HG03095 (cell line): ENCODE measurements at regions not wholly inside any gene's neighbourhood (a gene's known extent, or its start where the extent isn't known, plus 50 kb on each side); places are given as distances from the start of the nearest gene placed in this dataset.

Experiments used
- ATAC-seq: cut with Tn5 transposase; IDR thresholded peaks from one replicate; pipeline ENCODE4 v1.9.1; 2021; ENCODE audit warnings: moderate library complexity; ENCODE audit not compliant: unreplicated experiment

DNA sequence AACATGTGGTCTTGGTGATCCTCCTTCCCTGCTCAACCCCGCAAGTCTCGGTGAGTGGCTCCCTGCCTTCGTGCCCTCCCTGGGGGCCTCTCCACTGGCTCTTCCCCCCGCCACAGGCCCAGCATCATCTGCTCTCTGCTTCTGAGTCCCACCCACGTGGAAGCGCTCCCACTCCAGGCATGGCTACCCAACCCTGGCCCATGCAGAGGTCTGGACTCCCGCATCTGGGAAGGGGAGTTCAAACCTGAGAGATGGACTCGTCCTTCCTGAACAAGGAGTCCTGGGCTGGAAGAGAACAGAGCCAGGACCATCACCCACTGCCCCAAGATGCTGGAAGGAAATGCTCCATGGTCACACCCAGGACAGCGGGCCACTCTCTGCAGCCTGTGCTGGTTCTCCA is 90.8 kb downstream of the DHCR7 start:
- no peak for ATAC-seq

DNA sequence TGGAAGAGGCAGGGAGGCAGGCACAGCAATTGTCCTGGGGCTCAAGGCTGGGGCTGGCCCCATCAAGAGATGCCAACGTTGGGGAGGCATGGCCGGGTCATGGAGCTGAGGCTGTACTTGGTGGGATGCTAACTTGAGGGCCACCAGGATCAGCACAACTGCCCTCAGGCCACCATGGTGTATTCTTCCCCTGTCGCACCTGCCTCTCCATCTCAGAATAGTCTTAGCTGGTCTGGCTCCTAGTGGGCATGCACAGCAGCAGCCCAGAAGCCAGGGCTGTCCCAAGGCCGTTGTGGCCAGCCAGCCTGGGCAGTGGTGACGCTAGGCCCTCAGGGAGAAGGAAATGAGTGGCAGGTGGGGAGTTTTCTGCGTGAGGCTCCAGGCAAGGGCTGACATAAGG is 91.3 kb downstream of the DHCR7 start:
- ATAC-seq, result no peak

DNA sequence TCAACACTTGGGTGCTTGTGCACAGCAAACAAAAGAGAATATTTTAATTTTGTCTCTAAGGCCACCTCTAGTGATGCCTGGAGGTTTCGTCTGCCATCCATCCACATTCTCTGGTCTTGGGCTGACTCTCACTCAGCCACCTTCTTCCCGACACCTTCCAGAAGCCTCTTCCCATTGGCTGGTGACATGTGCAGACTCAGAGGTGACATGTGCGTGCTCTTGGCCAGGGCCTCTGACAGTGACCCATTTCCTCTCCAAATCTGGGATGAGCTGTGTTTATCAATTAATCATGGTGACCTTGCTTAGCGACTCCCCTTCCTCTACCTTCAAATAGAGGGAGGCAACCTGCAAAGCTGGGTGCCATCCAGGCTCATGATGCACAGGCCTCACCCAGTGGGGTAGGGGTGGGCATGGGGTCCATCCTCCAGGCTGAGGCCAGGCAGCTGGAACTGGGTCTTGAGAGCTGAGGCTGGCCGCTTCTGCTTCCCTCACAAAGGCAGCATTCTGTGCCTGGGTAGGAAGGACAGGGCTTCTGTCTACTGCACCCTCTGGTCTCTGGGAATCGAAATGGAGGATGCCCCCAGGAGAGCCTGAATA is 91.8 kb downstream of the DHCR7 start:
- ATAC-seq, result no peak

DNA sequence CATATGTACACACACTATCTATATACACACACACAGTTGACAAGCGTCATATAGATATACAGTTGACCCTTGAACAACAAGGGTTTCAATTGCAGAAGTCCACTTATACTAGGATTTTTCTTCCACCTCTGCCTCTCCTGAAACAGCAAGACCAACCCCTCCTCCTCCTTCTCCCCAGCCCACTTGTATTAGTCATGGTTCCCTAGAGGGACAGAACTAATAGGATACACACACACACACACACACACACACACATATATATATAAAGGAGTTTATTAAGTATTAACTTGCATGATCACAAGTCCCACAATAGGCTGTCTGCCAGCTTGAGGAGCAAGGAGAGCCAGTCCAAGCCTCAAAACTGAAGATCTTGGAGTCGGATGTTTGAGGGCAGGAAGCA is 92.9 kb downstream of the DHCR7 start:
- ATAC-seq, result no peak

DNA sequence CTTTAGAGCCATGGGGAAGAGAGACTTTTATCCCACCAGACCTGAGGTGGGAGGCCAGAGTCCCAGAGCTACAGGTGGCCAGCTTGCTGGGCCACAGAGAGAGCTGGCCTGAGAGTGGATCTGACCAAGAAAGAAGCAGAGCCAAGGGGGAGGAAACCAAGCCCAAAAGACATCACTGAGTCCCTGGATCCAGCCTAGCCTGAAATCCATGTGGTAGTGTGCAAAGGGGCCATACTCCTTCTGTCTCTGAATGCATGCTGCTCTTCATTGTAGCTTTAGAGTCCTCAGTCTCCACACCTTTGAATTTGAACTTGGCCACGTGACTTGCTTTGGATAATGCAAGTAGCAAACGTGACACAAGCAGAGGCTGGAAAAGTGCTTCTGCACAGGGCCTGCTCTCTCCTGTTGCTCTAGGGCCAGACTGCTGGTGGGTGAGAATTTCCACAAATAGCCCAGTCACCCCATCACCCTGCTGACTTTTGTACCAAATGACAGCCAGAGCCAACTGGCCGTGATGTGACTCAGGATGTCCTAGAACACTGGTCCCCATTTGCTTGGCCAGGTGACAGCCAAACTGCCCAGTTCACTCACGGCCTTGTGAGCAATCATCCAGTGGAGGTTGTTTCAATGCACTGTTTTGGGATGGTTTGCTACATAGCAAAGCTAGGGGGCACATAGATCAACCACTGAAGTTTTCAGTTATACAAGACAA is 93.6 kb downstream of the DHCR7 start:
- ATAC-seq, result no peak

DNA sequence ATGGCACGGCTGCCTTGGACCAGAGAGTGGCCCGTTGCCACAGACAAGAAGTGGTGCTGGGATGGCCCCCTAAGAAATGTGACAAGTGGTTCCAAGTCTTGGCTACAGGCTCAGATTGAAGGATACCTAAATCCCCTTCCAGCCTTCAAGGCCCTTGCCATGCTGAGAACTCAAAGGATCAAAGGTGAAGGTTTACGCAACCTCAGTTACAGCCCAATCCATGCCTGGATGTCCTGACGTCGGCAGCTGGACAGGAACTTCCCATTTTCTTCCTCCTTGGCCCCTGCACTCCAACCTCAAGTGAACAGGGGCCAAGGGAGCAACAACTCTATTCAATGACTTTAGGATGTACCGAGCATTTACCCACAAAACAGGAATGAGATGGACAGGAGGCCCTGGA is 95.4 kb downstream of the DHCR7 start:
- ATAC-seq, result no peak

DNA sequence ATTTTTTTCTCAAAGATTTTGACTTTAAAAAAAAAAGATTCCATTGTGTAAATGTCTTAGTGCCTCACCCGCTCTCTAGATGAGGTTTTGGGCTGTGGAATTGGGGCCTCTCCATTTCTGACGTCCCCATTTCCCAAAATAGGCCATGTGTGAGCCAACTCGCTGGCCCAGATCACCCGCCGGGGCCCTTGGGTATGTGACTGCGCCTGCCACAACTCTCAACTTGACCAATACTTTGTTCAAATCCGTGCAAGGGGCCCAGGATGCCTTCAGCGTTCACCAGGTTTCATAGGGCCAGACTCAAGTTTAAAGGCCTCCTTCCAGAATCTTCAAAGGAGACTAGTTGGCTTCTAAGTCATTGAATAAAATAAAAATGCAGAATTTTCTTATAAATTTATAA is 96.0 kb downstream of the DHCR7 start:
- no peak for ATAC-seq

DNA sequence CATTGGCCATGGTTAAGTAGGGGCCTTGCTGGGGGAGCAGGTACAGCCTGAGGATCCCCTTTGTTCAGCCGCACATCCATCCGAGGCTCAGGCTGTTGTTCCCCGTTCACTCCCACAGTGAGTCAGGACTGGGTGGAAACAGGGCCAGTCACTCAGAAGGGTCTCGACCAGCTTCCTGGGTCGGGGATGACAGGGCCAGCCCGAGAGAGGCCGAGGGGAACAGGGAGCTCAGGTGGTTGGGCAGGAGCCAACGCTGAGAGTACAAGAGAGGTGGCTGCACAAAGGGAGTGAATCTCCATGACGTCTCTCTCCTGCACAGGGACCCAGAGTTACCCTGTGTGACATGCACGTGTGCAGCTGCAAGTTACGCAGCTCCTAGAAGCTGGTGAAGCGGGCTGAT is 97.2 kb upstream of the SHANK2 start:
- ATAC-seq, result no peak

DNA sequence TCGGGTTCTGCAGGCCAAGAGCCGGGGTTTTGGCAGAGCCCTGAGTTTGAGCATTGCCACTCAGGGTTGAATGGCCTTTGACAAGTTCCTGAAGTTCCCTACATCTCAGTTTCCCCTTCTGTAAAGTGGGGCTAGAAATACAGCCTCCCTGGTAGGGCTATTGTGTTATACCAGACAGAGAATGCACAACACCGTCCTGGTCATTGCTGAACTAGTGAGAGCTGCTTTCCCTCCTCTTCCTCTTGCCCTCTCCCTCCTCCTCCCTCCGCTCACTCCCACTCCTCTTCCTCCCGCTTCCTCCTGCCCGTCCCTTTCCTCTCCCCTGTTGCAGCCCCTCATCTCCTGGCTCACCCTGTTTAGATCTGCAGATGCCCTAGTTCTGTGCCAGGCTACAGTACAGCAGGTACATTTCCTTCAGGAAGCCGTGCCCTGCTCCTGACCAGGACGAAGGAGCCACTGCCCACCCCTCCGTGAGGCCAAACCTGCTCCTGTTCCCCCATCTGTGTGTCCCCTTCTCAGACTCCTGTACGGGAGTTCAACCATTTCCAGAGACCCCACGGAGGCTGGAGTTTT is 91.5 kb upstream of the SHANK2 start:
- ATAC-seq, result no peak

DNA sequence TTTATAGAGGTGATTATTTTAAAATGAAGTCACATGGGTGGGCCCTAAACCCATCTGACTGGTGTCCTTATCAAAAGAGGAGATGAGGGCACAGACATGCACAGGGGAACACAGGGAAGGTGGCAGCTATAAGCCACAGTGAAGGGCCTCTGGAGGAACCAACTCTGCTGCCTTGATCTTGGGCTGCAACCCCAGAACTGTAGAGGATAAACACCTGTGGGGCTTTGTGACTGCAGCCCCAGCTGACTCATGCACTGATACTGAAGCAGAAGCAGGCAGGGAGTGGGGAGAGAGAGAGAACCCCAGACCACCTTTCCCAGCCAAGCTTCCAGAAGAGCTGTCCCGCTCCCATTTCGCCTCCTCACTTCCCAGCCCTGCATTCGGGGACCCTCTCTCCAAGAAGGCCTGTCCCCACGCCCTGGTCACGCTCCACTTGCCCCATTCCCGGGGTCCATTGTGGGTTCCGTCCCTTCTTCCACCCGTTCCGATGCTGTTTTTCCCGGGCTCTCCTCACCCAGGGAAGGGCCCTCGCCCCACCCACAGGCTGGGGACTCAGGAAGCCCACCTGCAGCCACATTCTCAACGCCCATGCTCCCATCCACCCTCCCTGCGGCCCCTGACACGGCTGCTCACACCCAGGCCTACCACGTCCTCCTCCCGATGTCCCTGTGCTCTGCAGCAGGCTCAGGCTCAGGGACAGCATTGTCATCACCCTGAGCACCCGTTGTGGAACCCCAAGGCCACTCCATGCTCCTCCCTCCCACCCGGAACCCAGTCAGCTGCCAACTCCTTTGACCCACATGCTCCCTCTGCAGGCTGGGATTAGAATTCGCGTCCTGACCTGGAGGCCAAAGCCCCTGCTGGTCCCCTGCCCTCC is 90.8 kb upstream of the SHANK2 start:
- ATAC-seq, result no peak

DNA sequence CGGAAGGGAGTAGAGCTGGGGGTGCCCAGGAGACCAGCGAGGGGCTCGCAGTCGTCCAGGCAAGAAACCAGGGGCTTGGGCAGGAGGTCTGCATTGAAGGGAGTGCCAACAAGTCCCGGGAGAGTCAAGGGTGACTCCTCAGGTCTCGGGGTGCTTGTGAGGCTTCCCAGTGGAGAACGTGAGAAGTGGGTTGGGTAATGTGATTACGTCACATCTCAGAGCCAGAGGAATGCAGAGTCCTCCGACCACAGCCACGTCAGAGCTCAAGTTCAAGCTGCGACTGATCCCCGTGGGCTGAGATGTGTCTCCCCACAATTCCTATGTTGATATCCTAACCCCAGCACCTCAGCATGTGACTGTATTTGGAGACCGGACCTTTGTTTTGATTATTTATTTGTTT is 89.7 kb upstream of the SHANK2 start:
- ATAC-seq, result no peak

DNA sequence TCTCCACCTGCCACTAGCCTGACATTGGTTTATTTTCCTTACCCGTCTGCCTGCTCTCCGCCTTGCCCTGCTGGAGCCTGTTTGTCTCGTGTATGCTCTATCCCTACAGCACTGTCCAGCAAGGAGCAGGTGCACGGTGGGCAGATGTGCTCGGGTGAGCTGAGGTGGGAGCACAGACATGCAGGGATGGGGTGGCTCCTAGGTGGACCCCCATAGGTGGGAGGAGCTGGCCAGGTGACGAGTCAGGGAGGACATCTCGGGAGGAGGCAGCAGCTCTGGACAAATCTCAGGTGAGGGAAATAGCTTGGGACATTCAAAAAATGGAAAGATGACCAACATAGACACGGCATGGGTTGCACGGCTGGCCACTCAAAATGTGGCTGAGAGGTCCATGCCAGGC is 89.2 kb upstream of the SHANK2 start:
- no peak for ATAC-seq

DNA sequence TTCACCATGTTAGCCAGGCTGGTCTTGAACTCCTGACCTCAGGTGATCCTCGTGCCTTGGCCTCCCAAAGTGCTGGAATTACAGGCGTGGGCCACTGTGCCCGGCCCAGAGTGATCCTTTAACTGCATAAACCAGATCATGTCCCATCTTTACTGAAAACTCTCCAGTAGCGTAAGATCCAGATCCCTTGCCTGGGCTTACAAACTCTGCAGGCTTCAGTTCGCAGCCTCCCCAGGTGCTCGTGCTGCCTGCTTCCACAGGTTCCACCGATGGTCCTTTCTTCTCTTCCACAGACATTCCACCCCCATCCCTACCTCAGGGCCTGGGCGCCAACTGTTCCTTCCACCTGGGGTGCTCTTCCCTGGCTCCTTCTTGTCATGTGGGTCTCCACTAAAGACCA is 88.8 kb upstream of the SHANK2 start:
- no peak for ATAC-seq

DNA sequence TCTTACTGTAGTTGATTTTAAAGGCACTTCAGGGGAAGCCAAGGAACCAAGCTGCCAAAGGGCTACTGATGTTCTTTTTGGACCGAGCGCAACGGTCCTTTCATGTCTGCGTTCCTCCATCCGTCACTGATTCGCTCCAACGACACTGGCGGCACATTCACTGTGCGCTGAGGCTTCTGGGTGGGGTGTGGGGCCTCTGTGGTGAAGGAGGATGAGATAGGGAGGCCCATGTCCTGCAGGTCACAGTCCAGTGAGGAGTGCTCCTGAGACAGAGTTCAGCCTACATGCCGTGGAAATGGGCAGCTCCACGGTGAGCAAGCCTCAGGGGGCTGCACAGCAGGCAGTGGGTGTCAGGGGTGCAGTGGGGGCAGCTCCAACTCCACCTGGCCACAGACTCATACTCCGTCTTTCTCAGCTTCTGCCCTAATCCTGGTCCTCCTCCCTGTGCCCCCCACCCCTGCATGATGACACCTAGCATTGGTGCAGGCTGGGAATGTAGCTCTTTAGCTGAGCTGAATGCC is 87.8 kb upstream of the SHANK2 start:
- no peak for ATAC-seq

DNA sequence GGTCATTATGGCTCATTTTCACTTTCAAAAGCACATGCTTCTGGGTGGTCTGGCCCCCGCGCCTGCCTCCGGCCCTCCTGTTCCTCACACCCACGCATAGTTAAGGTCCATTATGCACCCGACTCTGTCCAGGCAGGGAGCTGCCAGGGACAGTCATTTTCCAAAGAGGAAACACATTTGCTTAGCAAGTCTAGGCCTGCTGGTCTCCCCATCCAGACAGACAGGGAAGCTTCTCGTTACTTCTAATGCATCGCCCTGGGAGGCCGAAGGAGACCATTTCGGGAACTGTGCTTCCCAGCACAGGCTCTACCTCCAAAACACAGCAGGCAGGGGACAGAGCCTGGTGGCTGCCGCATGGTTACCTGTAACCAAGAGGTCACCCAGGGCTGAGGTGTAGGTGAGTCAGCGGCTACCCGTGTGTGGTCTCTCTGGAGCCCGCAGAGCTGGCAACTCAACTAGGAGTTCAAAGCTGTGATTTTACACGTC is 87.1 kb upstream of the SHANK2 start:
- no peak for ATAC-seq

DNA sequence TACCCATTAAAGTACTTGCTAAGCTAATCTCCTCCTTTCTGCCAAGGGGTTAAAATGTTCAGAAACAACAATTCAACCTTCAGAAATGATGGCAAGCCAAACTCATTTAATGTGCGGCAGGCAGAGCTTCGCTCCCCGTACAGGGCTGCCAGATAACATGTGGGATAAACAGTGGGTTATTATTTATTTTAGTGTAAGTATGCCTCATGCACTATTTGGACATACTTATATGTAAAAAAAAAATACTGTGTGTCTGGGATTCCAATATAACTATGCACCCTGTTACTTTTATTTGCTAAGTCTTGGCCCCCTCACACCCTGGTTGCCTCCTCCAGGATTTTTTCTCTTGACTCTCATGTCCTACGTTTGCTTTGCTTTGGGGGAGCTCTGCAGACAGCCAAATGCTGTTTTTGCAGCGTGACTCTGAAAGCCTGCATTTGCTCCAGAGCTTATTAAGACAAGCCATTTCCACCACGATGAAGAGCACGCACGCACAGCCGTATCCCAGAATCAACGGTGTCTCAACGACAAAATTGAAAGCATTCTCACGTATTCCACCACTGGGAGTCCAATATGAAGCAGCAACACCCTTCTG is 86.5 kb upstream of the SHANK2 start:
- no peak for ATAC-seq

DNA sequence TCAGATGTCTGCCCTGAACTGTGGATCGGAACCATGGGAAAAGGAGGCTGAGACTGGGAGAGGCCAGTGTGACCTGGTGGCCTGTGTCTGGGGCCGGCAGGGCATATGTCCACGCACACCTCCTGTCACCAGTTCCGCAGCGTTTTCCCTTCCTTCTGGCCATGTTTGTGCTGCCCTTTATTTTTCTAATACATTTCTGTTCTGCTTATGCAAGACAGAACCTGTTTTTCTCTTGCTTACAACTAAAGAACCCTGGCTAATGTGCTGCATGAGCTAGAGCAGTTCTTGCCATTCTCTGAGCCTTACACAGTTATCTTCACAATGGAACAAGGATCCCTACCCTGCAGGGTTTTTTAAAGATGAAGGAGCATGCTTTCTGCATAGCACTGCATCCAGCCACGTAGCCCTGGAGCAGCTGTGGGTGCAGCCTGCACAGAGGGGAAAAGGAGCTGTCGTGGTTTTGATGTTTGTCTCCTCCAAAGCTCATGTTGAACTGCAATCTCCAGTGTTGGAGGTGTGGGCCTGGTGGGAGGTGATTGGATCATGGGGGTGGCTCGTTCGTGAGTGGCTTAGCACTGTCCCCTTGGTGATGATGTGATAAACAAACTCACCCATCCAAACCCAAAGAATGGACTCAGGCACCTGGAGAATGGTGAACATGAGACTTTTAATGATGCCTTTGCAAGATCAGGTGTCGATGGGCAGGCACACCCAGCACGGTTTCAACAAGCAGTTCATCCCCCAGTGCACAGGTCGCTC is 84.8 kb upstream of the SHANK2 start:
- no peak for ATAC-seq

DNA sequence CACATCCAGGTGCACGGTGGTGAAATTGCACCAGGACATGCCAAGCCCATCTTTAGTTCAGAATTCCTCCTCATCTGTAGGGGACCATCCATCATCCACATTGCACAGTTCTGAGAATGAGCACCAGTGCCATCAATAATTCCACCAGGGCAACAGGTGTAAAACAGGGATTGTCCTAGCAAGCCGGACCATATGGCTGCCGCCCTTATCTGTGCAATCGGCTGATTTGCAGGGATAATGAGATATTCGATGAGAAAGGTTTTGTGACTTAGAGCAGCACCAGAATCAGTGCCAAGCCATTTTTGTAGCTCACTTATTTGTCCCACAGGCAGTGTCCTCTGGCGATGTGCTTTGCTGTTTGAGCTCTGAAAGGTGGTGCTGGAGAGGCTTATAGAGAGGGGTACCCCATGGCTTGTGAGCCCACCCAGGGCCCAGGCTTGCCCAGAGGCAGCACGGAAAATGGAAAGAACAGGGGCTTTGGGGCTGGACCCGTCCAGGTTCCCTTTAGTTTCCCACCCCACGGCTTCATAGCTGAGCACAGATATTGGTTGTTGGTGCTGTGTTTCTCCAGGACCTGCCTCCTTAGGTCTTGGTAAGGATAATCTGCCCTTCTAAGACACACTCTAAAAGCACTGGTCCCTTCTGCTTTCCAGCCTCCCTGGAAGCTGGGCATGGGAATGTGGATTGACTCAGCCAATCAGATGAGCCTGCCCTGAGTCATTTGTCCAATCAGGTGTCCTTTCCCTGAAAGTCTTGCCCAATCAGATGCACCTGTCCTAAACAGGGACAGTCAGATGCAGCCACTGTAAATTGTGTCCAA is 84.0 kb upstream of the SHANK2 start:
- no peak for ATAC-seq

DNA sequence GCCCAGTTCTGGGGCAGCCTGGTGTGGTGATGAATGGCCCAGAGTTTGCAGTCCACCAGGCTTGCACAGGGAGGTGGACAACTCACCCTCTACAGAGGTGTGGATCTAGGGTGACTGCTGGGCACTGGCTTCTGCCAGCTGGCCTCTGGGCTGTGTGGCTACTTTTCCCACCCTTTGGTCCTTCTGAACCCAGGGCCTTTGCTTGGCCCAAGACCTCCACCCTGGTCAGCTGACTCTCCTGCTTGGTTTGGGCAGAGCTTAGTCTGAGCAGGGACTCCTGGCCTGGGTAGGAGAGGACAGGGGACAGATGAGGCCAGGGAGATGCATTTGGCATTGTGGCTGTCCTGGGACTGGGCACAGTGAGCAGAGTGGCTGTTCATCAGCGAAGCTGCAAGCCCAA is 83.0 kb upstream of the SHANK2 start:
- ATAC-seq, result no peak
